HG02943 (cell line): ENCODE measurements at regions not wholly inside any gene's neighbourhood (a gene's known extent, or its start where the extent isn't known, plus 50 kb on each side); places are given as distances from the start of the nearest gene placed in this dataset.

Source experiments
- ATAC-seq: cut with Tn5 transposase; IDR thresholded peaks from one replicate; pipeline ENCODE4 v1.9.1; 2021; ENCODE audit warnings: mild to moderate bottlenecking, low read depth, moderate library complexity; ENCODE audit not compliant: unreplicated experiment

DNA sequence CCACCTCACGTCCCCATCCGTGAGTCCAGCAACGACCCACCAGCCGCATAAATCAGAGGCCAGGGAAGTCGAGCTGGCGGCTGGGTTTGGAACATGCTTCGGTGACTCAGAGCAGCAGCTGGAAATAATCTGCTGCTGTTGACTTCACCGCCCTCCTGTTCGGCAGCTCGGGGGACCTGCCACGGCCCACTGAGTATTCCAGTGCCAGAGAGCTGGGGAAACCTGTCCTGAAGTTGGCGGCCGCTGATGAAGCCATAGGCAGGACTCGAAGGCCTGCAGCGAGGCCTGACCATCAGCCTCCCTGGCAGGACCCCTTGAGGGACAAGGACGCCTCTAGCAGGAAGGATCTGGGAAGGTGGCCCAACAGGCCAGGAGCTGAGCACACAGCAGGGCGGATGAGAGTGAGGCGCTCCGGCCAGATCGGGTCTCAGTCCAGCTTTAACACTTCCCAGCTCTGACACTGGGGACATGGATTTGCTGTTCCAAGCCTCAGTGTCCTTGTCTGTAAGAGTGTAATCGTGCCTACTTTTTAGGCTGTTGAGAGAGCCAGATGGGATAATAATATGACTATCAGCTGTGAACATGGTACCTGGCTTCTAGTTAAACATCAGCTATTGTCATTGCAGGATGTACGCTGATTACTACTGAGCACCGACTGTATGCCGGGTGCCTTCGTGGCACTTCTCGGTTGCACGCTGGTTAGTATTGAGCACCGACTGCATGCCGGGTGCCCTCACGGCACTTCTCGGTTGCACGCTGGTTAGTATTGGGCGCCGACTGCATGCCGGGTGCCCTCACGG is 50.4 kb upstream of the CIBAR2 start:
- no peak for ATAC-seq

DNA sequence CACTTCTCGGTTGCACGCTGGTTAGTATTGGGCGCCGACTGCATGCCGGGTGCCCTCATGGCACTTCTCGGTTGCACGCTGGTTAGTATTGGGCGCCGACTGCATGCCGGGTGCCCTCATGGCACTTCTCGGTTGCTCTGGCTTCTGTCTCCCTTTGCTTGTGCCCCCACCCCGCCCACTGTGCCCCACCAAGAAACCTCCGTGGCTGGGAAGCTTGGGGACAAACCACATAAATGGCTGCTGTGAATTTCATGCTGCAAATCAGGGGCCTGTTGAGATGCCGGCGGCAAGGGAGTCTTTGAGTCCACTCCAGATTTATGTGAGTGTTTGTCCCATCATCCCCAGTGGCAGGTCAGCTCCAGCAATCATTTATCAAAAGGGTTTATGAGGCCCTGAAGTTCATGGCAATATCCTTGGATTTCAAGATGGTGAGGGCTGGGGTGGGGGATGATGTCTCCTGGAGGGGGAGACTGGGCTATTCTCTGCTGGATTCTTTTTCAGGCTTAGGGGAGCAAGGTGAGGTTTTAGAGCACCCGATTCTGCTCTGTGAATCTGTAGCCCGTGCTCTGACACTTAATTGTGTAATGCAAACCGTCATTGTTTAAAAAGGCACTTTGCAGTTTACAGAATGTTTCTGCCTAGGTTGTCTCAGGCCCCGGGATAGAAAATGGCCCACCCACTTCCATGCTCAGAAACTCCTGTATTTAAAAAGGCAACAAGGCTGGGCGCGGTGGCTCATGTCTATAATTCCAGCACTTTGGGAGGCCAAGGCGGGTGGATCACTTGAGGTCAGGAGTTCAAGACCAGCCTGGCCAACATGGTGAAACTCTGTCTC is 51.2 kb upstream of the CIBAR2 start:
- no peak for ATAC-seq

DNA sequence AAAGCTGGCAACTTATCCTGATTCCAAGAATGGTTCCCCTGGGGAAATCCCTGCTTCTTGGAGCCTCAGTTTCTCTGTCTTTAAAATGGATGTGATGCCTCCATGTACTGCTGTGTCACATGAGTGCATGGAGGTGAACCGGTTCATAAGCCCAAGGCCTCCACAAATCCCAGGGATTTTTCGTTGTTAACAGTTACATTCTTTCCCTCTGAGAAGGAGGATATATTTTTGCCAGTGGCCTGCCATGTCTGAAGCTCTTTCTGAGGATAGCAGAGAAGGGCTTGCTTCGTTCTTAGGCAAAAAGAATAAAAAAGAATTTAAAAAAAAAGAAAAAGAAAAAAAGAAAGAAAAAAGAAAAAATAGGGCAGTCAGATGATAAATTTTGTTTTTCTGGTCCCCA is 52.2 kb upstream of the CIBAR2 start:
- ATAC-seq: no peak

DNA sequence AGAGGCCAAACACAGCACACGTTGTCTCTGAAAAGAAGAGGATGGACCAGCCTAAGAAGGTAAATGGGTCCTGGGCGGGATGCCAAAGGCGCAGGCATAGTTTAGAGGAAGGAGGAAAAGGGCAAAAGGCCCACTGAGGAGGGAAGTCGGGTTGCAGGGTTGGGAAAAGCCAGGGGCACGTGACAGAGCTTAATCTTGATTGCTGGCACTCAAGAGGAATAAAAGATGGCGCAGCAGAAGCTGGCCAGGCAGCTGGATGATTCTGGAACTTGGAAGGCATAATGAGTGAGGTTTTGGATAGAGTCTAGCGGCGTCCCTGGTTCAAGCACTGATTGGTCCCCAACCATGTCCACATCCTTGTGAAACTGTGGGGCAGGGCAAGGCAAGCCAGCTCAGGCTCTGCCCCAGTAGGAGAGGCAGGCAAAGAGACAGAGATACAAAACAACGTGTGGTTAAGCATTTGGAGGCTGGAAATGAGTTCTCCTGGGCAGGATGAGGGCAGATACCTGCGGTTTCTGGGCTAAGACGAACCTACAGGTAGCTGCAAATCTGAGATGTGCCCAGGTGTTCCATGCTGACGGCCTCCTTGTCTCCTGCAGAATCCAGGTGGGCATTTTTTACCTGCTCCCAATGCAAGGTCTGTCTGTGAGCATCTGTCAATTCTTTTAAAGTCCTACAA is 52.7 kb upstream of the CIBAR2 start:
- ATAC-seq: no peak

DNA sequence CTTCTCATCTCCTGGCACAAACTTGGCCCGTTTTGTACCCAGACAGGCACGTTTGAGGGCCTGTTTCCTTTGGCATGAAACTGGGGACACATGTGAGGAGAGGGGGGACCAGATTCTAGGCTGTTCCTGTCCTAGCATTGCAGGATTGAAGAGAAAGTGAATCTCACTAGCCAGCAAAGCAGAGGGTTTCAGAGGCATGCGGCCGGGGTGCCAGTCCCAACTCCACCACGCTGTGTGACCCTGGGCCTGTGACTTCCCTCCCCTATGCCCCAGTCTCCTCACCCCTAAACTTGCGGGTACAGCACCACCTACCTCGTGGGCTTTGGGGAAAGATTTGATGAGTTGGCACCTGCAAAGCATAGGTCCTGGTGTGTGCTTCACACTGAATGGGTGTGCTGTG is 53.5 kb upstream of the CIBAR2 start:
- ATAC-seq: no peak

DNA sequence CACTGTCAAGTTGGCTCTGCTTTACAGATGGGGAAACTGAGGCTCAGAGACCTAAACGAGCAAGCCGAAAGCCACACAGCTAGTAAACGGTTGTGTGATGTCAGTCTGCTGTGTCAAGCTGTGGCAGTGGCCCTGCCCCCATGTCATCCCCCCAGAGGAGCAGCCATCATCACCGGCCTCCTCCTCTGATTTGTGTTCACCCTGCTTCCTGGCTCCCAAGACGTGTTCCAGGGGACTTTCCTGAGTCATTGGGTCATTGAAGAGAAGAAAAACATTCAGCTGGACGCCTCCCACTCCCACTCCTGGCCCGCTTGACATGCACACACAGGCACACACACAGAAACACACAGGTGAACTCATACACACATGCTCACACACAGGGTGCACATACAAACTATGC is 54.0 kb upstream of the CIBAR2 start:
- ATAC-seq: no peak

DNA sequence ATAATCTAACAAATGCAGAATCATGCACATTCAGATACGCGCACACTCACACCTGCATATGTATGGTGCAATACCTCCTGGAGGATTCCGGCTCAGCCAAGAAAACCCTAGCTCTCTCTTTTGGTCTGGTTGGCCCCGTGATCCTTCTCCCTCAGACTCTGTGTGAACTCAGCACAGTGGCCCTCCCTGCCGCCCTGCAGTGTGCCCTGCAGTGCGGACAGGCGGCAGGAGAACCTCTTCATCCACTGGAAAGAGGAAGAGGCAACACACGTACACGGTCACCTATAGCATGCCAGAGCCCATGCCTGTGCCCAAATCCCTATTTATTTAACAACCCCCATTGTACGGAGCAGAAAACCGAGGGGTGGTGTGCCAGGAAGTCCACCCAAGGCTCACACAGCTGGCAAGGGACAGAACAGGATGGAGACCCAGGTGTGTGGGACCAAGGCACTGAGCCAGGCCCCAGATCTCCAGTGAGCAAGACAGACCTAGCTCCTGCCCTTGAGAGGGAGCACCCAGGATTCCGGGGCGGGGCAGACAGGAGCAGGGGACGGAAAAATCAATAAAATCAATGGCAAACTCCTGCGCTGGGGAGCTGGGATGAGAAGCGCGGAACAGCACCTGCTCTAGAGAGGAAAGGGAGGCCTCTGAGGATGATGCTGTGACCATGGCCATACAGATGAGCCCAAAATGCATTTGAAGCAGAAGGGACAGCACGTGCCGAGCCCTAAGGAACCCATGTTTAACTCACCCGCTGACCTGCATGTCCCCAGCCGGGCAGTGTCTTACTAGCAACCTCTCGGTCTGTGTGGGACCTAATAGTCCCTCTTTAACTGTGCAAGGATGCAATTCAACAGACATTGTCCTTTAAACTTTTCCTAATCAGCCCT is 54.7 kb upstream of the CIBAR2 start:
- ATAC-seq: no peak

DNA sequence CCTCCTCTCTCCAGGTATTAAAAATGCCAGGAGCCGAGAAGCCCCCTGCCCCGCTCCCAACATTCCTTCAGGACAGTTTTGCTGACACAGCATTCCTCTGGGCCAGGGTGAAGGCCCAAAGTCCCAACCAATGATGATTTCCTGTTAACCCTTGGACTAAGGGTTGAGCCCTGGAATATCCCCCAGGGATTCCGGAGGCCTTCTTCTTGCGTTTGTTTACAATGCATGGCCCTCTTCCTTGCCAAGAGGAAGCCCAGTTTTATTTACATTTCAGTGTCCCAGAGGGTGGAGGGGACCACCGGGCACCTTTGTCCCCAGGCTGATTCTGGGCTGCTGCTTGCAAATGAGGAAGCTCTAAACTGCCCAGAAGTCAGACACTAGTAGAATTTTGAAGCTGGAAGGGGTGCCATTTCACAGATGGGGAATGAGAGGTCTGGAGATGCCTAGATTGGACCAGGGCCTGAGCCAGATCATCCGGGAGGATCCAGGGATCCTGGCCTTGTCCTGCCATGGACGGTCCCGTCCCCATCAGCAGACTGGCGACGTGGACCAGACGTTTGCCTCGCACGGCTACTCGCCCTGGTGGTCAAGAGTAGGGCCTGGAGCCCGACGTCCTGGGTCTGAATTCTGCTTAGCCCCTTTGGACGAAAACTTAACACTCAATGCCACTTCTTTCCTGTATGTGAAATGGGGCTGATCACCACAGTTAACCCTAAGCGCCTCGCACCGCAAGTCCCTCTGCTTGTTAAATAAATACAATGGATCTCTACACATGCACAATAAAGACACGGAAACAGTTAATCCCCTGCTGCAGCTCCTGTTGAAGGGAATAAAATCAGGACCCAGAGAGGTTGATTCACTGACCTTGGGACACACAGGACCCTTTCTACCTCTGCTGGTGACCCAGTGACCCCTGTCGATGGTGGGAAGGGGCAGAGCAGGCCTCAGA is 55.6 kb upstream of the CIBAR2 start:
- ATAC-seq: no peak

DNA sequence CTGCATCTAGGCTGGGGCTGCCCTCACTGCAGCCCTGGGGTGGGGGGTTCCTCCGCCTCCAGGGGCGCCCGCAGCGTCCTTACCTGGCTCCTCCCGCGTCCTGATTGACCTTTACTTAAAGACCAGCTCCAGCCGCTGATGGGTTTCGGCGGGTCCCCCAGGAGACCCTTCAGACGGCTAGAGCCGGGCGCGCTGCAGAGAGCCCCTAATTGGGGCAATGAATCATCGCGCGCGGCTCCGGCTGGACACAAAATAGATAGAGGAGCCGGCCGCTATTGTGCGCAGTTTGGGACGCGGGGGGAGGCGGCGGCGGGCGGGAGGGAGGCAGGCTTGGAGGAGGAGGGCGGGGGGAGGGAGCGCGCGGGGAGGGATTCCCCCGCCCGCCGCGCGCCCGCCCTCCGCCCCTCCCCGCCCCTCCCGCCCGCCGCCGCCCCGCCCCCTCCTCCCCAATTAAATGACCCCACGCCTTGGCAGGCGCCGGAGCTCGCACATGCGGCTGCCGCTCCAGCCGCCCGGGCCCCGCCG is 56.5 kb upstream of the CIBAR2 start:
- ATAC-seq: no peak

DNA sequence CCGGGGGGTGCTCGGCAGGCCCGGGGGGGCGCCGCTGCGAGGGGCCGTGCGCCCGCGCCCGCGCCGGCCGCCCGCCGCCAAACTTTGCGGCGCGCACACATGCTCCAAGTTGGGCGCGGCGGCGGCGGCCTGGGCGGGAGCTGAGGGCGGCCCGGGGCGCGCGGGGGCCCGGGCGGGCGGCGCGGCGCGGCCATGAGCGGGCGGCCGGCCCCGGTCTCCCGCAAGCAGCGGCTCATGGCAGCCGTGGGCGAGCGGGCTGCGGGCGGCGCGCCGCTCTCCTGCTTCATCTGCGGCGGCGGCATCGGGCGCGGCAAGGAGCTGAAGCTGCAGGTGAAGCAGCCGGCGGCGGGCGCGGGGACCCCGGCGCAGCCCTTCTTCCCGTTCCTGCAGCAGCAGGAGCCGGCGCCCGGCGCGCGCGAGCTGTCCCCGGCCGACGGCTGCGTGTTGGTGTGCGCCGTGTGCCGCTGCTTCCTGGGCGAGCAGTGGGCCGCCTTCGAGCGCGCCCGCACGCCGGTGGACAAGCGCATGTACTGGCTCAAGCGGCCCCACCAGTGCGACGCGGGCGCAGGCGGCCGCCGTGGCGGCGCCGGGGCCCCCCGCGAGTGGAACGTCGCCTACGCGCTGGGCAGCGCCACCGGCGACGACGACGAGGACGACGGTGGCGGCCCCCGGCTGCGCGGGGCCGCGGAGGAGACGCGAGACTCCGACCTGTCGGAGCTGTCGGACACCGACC is 57.2 kb upstream of the CIBAR2 start:
- no peak for ATAC-seq

DNA sequence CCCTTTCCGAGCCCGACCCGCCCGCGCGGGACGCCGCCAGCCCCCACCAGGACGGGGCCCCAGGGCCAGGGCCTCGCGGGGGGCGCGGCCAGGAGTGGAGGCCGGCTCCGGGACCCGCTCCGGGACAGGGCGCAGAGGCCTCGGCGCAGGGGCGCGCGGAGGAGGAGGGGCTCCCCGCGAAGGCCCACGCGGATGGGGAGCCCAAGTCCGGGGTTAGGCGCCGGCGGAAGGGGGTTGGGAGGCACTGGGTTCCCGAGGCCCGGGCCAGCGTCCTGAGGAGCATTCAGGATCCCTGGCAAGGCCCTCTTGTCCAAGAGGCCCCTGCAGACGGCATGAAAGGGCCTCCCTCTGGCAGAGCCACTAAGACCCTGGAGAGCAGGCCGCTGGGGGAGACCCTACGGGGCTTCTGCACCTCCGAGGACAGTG is 57.8 kb upstream of the CIBAR2 start:
- ATAC-seq: no peak

DNA sequence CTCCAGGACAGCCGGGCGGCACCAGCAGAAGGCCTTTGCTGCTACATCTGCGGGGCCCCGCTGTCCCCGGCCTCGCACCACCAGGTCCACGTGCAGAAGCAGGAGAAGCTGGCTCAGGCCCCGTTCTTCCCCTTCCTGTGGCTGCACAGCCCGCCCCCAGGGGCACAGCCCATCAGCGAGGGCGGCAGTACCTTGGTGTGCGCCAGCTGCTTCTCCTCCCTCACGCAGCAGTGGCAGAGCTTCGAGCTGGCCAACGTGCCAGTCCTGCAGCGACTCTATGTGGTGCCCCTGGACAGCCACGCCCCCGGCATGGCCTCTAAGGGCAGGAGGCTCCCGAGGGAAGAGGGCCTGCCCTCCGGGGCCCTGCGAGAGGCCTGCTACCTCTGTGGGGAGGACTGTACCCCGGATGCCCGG is 58.3 kb upstream of the CIBAR2 start:
- ATAC-seq: no peak

DNA sequence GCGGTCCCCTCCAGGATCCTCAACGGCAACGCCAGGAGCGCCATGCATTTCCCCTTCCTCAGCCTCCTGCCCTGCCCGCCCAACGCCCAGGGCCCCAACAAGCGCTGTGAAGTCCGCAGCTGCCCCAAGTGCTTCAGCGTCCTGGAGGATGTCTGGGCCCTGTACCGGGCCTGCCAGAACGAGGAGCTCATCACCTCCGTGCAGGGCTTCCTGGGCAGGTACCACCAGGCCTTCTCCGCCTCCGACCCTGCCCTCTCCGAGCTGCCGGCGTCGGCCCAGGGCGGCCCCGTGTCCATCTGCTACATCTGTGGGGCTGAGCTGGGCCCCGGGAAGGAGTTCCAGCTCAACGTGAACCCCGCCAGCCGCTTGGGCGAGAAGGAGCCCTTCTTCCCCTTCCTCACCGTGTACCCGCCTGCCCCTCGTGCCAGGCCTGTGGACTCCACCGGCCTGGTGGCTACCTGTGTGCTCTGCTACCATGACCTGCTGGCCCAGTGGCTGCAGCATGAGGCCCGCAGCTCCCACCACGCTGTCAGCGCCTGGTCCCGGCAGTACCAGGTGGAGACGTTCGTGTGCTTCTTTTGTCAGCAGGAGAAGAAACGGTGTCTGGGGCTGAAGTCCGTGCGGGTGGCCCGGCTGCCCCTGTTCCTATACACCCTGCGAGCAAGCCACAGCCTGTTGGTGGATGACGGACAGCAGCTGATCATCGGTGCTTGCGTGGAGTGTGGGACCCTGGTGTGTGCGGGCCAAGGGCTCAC is 58.9 kb upstream of the CIBAR2 start:
- ATAC-seq: no peak

DNA sequence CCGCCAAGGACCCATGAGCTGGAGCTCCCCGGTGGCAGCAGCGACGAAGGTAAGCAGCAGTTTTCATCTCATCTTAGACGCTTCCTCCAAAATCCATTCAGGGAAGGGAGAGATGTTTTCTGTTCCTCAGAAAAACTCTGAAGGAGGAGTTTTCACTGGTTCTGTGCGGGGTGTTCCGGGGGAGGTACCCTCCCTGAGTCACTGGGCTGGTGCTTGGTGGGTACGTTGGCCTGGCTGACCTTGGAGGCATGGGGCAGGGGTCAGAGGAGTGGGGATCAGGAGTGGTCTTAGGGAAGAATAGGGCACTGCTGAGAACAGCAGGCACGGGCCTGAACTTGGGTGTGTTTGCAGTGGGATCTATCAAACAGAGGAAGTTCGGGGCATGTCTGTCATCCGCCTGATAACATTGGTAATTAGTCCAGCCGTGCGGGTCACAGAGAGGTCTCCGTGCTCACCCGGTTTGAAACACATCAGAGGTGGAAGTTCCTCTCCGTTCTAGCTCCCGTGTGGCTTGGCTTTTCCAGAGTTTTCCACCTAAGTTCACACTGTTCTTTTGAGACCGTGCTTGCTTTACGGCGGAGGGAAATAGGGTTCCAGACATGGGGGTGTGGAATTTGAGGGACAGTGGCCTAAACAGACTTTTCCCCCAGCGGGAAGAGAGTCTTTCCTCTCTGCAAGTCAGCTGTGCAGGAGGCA is 59.6 kb upstream of the CIBAR2 start:
- no peak for ATAC-seq

DNA sequence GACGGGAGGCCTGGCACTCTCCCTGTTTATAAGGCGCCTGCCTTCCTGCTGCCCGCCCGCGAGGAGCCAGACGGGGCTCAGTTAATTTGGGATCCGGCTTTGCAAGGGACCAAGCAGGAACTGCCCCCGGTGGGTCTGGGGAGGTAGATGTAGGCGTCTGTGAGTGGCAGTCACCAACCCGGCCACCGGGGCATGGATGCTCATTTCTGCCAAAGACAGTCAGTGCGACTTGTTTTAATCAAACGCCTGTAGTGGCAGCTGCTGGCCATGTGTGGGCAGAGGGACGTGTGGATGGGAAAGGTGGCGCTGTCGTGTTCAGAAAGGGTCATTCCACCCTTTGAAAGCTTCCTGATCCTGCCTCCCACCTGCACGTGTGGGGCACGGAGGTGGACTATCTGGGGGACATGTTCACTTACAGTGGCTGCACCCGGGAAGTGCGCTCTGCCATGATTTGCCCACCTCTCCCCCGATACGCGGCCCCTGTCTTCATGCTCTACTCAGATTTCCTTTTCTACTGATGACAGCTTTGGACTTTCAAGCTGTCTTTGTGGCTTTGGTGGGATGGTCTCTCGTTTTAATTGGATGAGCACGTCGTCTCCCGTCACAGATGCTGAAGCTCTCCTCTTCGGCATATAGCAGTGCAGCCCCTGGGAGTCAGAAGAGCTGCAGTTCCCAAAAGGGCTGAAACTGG is 60.3 kb upstream of the CIBAR2 start:
- ATAC-seq: no peak

DNA sequence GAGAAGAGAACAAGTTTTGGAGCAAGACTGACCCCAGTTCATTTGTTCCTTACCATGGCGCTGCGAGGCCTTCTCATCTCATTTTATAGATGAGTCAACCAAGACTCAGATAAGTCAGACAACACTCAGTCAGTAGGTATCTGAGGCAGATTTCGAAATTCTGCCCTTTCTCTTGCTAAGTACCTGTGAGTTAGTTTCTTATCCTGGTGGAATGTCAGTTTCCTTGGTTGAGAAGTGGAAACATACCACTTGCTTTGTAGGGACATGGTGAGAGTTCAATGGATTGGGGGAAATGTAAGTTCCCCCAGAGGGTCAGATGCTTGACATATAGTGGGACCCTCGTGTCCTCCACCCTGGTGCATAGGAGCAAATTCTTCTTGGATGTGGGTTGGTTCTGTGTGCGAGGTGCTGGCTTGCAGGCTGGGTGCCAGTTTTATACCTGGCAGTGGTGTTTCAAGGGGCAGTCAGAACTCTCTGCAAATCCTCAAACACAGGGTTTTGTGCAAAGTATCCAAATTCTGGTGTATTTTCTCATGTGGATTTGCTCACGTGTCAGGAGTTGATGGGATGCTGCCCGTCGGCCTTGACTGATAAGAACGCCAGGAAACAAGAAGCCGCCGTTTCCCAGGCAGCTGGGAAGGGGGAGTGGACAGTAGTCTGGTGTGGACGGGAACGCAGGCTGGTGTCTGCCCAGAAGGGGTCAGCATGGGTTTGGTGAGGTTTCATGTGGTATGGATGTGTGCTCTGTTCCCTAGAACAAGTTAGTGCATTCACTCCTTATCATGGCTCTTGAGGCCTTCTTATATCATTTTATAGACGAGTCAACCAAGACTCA is 61.1 kb upstream of the CIBAR2 start:
- no peak for ATAC-seq
